NCI-H187 treated with DMSO at 0.1 percent for 48 hours (cell line): ENCODE measurements at regions not wholly inside any gene's neighbourhood (a gene's known extent, or its start where the extent isn't known, plus 50 kb on each side); places are given as distances from the start of the nearest gene placed in this dataset.
A peak's percentile ranks its signal among the peaks of the same experiment; 100 is the strongest.

Experiments
- DNase-seq: peaks from one replicate; lab custom pipeline; 2025; lab: John Stamatoyannopoulos, UW

GRCh38 chr3:30222441-30222840 is 384.0 kb upstream of the TGFBR2 start:
- no peak for DNase-seq

DNA sequence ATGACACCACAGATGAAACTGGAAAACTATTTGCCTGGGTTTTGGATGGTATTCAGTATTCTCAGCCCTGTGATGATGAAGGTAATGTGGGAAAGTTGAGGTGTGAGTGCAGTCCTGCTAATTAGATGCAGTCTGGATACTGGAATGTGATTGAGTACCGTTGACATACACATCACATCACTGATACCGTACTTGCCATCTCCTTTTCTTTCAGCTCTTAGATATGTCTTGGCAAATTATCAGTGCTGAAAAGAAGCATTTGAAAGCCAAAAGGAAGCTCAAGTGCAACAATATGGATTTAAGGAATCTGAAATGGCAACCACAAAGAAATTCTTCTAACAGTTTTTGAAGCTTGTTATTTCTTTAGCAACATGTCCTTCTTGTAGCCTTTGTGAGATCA is 381.4 kb upstream of the TGFBR2 start:
- DNase-seq = no peak

DNA sequence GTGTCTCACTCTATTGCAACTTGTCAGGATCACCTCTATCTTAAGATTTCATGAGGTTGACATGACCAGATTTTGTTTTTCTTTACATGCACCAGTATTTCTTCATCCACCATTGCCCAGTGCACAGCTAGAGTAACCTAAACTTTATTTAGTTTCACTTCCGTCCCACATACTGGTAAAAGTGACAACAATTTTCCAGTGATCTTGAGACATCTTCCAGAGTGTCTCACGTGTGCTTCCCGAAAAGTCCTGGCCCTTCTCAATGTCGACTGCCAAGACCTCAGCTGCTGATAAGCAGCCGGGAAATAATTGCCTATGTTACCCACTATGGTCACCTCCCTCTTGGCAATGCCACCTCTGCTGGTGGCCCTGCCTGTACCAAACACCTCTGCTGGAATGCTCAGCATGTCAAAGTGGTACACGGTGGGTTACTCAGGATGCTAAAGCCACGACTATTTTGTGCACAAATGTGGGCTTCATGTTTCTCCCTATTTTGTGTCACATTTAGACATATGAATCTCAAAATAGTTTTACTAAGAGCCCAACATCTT is 379.7 kb upstream of the TGFBR2 start:
- DNase-seq = no peak

DNA sequence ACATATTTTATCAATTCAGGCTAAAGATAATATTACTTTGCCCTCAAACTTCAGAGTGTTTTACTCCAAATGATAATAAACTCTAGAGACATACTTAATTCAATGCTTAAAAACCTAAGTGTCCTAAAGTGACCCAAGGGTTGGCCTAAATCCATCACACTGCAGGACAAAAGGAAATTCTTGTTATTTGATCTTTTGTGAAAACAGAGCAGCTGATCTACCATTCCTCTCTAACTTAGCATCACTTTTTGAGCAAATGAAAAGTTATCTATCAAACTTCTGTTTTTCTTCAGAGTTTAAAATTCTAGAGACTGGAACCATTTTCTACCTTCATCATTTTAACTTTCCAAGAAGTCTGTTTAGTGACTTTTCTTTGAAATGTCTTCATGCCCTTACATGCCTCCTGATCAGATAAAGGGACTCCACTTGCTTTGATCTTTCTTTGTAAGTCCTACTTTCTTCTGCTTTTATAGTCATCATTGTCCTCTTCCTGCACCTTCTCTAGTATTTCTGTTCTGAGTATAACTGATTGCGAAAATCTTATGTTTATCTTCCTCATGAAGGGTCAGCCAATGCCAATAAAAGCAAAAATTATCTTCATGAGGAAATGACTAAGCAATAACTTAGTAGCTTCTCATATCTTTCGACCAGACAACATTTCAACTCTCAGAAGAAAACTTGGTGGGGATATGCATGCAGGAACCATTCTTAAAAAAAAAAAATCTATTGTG is 378.7 kb upstream of the TGFBR2 start:
- DNase-seq = no peak

GRCh38 chr3:30228302-30228631 is 378.1 kb upstream of the TGFBR2 start:
- DNase-seq = no peak

DNA sequence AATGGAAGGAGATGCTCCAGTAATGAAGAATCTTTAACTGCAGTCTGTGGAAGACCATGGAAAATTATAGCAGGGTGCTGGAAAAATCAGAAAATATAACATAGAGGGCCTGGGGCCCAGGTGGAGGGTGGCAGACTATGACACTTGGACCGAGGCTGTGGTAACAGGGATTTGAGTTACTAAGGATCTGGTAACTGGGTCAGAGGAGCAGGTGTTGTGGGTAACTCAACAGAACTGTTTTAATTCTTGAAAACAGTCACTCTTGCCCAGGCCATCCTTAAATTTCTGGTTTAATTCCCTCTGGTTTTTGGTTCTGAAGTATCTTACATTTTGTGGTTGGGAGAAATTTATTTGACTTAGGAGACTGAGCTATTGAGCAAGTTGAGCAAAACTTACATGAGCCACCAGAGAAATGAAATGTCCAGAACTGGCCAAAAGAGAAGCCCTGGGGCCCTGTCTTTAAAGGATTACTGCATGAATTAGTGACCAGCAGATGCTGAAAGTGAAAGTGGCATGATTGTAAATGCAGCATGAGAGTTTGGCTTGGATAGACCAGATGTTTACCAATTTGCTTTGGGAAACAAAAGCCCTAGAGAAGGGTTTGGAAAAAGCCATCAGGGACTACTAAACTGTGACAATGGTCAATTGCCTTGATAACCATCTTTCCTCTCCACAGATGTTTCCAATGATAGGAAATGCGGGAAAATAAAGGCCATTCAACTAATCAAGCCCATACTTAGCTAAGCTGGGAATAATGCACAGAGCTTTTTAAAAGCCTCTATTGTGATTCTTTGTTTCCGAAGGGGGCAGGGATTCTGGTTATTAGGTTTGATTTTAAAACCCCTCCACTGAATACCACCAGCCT is 374.9 kb upstream of the TGFBR2 start:
- no peak for DNase-seq

GRCh38 chr3:30232142-30232541 is 374.3 kb upstream of the TGFBR2 start:
- no peak for DNase-seq

DNA sequence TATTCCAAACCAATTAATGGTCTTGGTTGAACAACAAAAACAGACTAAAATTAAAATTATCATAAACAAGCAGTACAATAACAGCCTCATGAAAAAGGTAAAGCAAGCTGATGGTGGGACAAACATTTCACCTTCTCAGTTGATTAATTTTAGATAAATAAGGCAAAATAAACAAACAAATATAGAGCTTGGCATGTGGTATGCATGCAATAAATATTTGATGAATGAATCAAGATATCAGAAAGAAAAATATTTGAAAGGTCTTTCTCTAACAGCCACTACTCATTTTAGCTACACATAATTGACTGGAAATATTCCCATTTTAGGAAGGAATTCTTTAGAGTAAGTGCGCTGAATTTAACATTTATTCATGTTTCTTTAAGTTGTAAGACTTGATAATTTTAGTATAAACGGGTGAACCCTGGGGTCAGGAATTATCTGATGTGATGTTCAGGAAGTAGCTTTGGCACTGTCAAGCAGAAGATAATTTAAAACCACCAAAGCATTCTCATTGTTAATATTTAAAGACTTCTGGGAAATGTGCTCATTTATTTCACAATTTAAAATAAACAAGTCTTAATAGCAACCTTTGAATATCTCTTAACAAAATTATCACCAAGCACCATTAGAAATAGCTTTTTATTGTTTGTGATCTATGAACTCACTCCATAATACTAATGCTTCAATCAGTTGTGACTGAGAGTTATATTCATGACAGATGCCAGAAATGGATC is 372.3 kb upstream of the TGFBR2 start:
- no peak for DNase-seq

DNA sequence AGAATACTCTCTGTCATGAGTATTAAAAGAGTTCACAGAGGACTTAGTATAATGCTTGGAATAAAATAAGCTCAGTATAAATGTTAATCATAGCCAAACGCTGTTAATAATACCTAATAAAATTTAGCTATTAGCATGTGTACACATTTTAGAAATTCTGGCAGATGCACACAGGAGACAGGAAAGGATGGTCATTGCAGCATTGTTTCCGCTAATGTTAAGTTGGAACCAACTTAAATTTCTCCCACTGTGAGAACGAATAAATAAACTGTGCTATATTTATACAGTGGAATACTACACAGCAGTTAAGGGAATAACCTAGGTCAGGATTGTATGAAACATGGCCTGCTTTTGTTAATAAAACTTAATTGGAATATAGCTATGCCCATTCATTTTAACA is 370.4 kb upstream of the TGFBR2 start:
- DNase-seq = no peak

DNA sequence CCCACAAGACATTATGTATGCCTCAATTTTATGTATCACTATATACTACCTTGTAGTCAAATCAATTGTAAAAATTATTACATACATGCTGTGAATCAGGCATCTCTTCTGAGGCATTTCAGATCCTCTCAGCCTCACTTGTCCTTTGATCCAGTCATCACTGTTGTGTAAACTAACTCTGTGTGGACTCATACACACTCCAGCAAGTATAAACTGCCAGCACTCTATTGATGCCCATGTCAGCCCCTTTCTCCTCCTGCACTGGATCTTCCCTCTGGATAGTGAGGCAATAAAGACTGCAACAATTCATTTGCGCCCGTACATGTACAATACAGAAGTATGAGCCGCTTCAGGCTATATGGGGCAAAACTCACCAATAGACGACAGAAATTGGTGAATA is 364.7 kb upstream of the TGFBR2 start:
- no peak for DNase-seq

GRCh38 chr3:30245858-30246622 is 360.4 kb upstream of the TGFBR2 start:
- no peak for DNase-seq

GRCh38 chr3:30248423-30248822 is 358.0 kb upstream of the TGFBR2 start:
- no peak for DNase-seq

- DNase-seq = no peak
These were observed 353.9 kb upstream of the TGFBR2 start for GRCh38 chr3:30252474-30252873.

GRCh38 chr3:30253832-30254231 is 352.6 kb upstream of the TGFBR2 start:
- DNase-seq = no peak

- no peak for DNase-seq
These were observed 349.9 kb upstream of the TGFBR2 start for GRCh38 chr3:30256474-30256873.

GRCh38 chr3:30258426-30259392 is 347.7 kb upstream of the TGFBR2 start:
- DNase-seq = peak; percentile 77

DNA sequence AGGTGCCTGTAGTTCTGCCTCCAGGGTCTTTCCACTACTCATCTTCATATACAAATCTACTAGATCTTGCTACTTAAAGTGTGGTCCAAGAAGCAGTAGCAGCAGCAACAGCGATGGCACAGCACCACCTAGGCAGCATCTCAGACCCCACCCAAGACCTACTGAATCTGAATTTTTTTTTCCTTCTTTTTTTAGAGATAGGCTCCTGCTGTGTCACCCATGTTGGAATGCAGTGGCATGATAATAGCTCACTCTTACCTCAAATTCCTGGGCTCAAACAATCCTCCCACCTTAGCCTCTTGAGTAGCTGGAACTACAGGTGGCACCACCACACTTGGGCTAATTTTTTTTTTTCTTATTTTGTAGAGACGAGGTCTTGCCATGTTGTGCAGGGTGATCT is 346.7 kb upstream of the TGFBR2 start:
- no peak for DNase-seq

DNA sequence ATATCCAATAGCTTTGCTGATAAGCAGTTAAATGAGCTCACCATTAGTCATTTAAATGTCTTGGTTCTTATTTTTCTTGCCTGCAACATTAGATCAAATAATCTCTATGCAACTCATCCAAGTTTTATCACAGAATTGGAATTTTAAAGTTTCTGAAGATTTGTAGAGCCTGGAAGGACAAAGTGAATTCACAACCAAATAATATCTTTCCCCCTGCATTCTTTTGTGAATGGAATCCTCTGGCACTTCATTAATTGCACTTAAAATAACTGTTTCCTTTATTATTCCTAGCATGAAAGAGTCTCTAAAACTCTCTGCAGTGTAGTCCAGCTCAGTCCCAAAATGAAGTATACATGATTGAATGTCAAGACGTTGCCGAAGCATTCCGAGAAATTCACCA is 345.6 kb upstream of the TGFBR2 start:
- DNase-seq = no peak

GRCh38 chr3:30263238-30263924 is 343.0 kb upstream of the TGFBR2 start:
- no peak for DNase-seq

GRCh38 chr3:30263925-30264313 is 342.5 kb upstream of the TGFBR2 start:
- DNase-seq = no peak
